PC-3 (cell line): ENCODE measurements at regions not wholly inside any gene's neighbourhood (a gene's known extent, or its start where the extent isn't known, plus 50 kb on each side); places are given as distances from the start of the nearest gene placed in this dataset.

Experiments used
- ATAC-seq: fragments of 200-7000 bp; cut with Tn5 transposase; 2 replicates; pipeline ENCODE4 v1.9.1; 2020; ENCODE audit warnings: mild to moderate bottlenecking, moderate library complexity
- BruUV-seq: library from RNA; stranded (reverse); fragments of 400-500 nt; replicated peaks from 2 replicates; lab custom pipeline; 2021; lab: Mats Ljungman, UMichigan
- CTCF ChIA-PET: fragments of 300-600 bp; sonication (Branson Sonifier 250); formaldehyde crosslinking; loops from one replicate; lab custom pipeline; 2022; ENCODE audit warnings: antibody characterized with exemption; lab: Charles Lee
- POLR2A ChIA-PET: fragments of 300-600 bp; sonication (Branson Sonifier 250); formaldehyde crosslinking; loops from one replicate; lab custom pipeline; 2022; ENCODE audit warnings: antibody characterized with exemption; ENCODE audit not compliant: unreplicated experiment; lab: Charles Lee
- DNase-seq: peaks from one replicate; pipeline ENCODE4 v3.0.0-alpha.2; 2015
- H2AFZ ChIP-seq: fragments of 300-600 bp; sonication (generic); 2 replicates; pipeline ENCODE4 v1.6.0; 2016; ENCODE audit warnings: antibody characterized with exemption, low read length
- H3F3A ChIP-seq: fragments of 300-600 bp; sonication (generic); one replicate; pipeline ENCODE4 v1.6.0; 2017; ENCODE audit warnings: antibody characterized with exemption, low read length, control low read depth, mild to moderate bottlenecking; ENCODE audit not compliant: unreplicated experiment
- H3K27ac ChIP-seq: fragments of 300-600 bp; sonication (generic); 2 replicates; pipeline ENCODE4 v1.5.1; 2016; ENCODE audit warnings: mild to moderate bottlenecking, low read length
- H3K27me3 ChIP-seq: fragments of 300-600 bp; sonication (generic); 2 replicates; pipeline ENCODE4 v1.6.1; 2016; ENCODE audit warnings: low read length, mixed read lengths
- H3K36me3 ChIP-seq: fragments of 300-600 bp; sonication (generic); 2 replicates; pipeline ENCODE4 v1.6.1; 2016; ENCODE audit warnings: low read depth, mixed run types, low read length, mixed read lengths
- H3K4me1 ChIP-seq: fragments of 300-600 bp; sonication (generic); 2 replicates; pipeline ENCODE4 v1.5.1; 2016; ENCODE audit warnings: low read length; ENCODE audit not compliant: insufficient read depth
- H3K4me2 ChIP-seq: fragments of 300-600 bp; sonication (generic); 2 replicates; pipeline ENCODE4 v1.6.0; 2016; ENCODE audit warnings: low read length
- H3K4me3 ChIP-seq: fragments of 300-600 bp; sonication (generic); 2 replicates; pipeline ENCODE4 v1.5.1; 2016; ENCODE audit warnings: mild to moderate bottlenecking, low read length, mixed read lengths
- H3K79me2 ChIP-seq: fragments of 300-600 bp; sonication (generic); 2 replicates; pipeline ENCODE4 v1.6.1; 2017; ENCODE audit warnings: low read length, mixed read lengths
- H3K9ac ChIP-seq: fragments of 300-600 bp; sonication (generic); 2 replicates; pipeline ENCODE4 v1.6.0; 2016; ENCODE audit warnings: mild to moderate bottlenecking, low read length
- H3K9me2 ChIP-seq: fragments of 300-600 bp; sonication (generic); replicated peaks from 2 replicates; pipeline ENCODE4 v1.6.1; 2016; ENCODE audit warnings: mixed run types, low read length, mixed read lengths
- H3K9me3 ChIP-seq: fragments of 300-600 bp; sonication (generic); 2 replicates; pipeline ENCODE4 v1.6.1; 2016; ENCODE audit warnings: low read length, mixed read lengths
- H4K20me1 ChIP-seq: fragments of 300-600 bp; sonication (generic); 2 replicates; pipeline ENCODE4 v1.6.1; 2016; ENCODE audit warnings: low read length, mixed read lengths
- CTCF ChIP-seq: fragments of 300-600 bp; sonication (generic); conservative IDR thresholded peaks from 2 replicates; pipeline ENCODE4 v1.5.1; 2017; ENCODE audit warnings: antibody characterized with exemption, low read depth, mild to moderate bottlenecking, low read length
- EZH2 ChIP-seq: fragments of 300-600 bp; sonication (generic); IDR thresholded peaks from one replicate; pipeline ENCODE4 v1.6.1; 2017; ENCODE audit warnings: antibody characterized with exemption, mild to moderate bottlenecking, low read length; ENCODE audit not compliant: unreplicated experiment
- EZH2phosphoT487 ChIP-seq: fragments of 300-600 bp; sonication (generic); IDR thresholded peaks from 2 replicates; pipeline ENCODE4 v1.6.1; 2018; ENCODE audit warnings: mild to moderate bottlenecking, antibody characterized with exemption, low read length, borderline replicate concordance
- intact Hi-C: fragments of 100-400 bp; cut with micrococcal nuclease; formaldehyde crosslinking; loops from 2 replicates; pipeline ENCODE4 v1.9.0; 2023

DNA sequence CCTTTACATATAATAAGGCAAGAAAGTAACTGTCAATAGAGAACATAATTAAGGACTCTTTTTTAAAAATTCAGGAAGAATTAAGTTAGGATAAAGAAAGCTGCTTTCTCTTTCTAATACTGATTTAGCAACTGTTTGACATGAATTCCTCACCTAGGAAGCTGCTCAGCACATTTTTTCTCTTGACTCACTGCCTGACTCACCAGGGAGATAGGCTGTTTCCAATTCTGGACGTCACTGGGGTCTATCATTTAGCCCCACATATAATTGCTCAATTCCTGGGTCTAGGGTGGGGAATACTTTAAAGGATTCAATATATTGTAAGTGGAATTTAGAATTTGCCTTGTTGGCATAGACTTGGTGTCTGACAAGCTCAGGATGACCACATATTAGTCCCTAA lies 50.8 kb upstream of the UGP2 start:
- Histone ChIP-seq H2AFZ (no peak overlapping the region), H3K4me3 (no peak overlapping the region), H3K9me3 (no peaks in the 10 kb centered on the region), H3K36me3 (no peaks in the 10 kb centered on the region), H3K4me1 (peaks cover 22% of the 10 kb centered on the region), H3K9ac (no peak overlapping the region), H3K79me2 (no peaks in the 10 kb centered on the region), H3K27ac (no peak overlapping the region), H3F3A (no peaks in the 10 kb centered on the region), H3K9me2 (no peaks in the 10 kb centered on the region), H4K20me1 (no peaks in the 10 kb centered on the region), H3K4me2 (peak overlapping the region; percentile 14), H3K27me3 (no peaks in the 10 kb centered on the region)
- intact Hi-C loops, result no loop called here
- peak; percentile 82 for ATAC-seq
- no peak for TF ChIP-seq EZH2
- no peak for TF ChIP-seq CTCF
- TF ChIP-seq EZH2phosphoT487, result no peak
- ChIA-PET POLR2A (no interaction called here), CTCF (no interaction called here)
- peak; percentile 77 for DNase-seq
- no TSS peak for BruUV-seq

DNA sequence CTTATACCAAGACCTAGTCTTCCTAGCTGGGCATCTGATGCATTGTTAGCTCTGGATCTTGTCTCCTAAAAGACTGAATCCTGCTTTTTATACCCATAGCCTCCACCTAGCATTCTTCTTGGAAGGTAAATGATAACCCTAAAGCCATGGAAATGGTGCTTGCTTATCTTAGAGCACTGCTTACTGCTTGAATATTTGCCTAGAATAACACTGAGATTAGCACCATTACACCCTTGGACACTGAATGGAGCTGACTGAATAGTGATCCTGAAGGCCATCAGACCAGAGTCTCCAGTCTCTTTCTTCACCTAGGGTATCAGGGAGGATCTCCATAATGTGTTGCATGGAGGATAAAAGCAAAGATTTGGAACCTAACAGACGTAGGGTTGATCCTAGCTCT lies 50.3 kb upstream of the UGP2 start:
- H3K4me2 ChIP-seq, result no peak overlapping the region
- TF ChIP-seq EZH2phosphoT487, result no peak
- TF ChIP-seq CTCF, result no peak
- no peak for TF ChIP-seq EZH2

More for the DNA sequence above, 50.3 kb upstream of the UGP2 start:
- Histone ChIP-seq H3K79me2 (no peaks in the 10 kb centered on the region), H3F3A (no peaks in the 10 kb centered on the region), H3K27ac (no peak overlapping the region), H3K9me2 (no peaks in the 10 kb centered on the region), H3K36me3 (no peaks in the 10 kb centered on the region), H2AFZ (no peak overlapping the region), H3K4me1 (peaks cover 22% of the 10 kb centered on the region), H4K20me1 (no peaks in the 10 kb centered on the region), H3K9me3 (no peaks in the 10 kb centered on the region), H3K4me3 (no peak overlapping the region), H3K27me3 (no peaks in the 10 kb centered on the region), H3K9ac (no peak overlapping the region)
- no TSS peak for BruUV-seq
- POLR2A ChIA-PET, result no interaction called here
- DNase-seq (no peak), ATAC-seq (no peak)
- intact Hi-C loops, result no loop called here
- CTCF ChIA-PET, result no interaction called here
